Hepatocyte (in vitro differentiated cells): ENCODE measurements at regions not wholly inside any gene's neighbourhood (a gene's known extent, or its start where the extent isn't known, plus 50 kb on each side); places are given as distances from the start of the nearest gene placed in this dataset.

Experiments
- DNase-seq: peaks from one replicate; pipeline ENCODE4 v3.0.0-alpha.2; 2016; ENCODE audit warnings: low spot score
- H2AFZ ChIP-seq: fragments of 200-600 bp; sonication (generic); 2 replicates; pipeline ENCODE4 v1.6.0; 2016; ENCODE audit warnings: antibody characterized with exemption, mild to moderate bottlenecking
- H3K27ac ChIP-seq: fragments of 200-600 bp; sonication (generic); 2 replicates; pipeline ENCODE4 v1.5.1; 2016; ENCODE audit warnings: mild to moderate bottlenecking
- H3K27me3 ChIP-seq: fragments of 200-600 bp; sonication (generic); 2 replicates; pipeline ENCODE4 v1.6.1; 2016
- H3K36me3 ChIP-seq: fragments of 200-600 bp; sonication (generic); replicated peaks from 2 replicates; pipeline ENCODE4 v1.5.1; 2016; ENCODE audit warnings: low read depth; ENCODE audit not compliant: insufficient read depth
- H3K4me1 ChIP-seq: fragments of 200-600 bp; sonication (generic); 2 replicates; pipeline ENCODE4 v1.5.1; 2016; ENCODE audit warnings: mild to moderate bottlenecking, moderate library complexity; ENCODE audit not compliant: insufficient read depth
- H3K4me2 ChIP-seq: fragments of 200-600 bp; sonication (generic); 2 replicates; pipeline ENCODE4 v1.6.0; 2016
- H3K4me3 ChIP-seq: fragments of 200-600 bp; sonication (generic); 2 replicates; pipeline ENCODE4 v1.5.1; 2016; ENCODE audit warnings: mild to moderate bottlenecking
- H3K79me2 ChIP-seq: fragments of 200-600 bp; sonication (generic); 2 replicates; pipeline ENCODE4 v1.6.0; 2017; ENCODE audit warnings: mild to moderate bottlenecking
- H3K9me2 ChIP-seq: fragments of 200-600 bp; sonication (generic); replicated peaks from 2 replicates; pipeline ENCODE4 v1.6.0; 2017; ENCODE audit warnings: mild to moderate bottlenecking; ENCODE audit not compliant: insufficient read depth
- H3K9me3 ChIP-seq: fragments of 200-600 bp; sonication (generic); 2 replicates; pipeline ENCODE4 v1.5.1; 2016; ENCODE audit warnings: low read depth, mild to moderate bottlenecking
- H4K20me1 ChIP-seq: fragments of 200-600 bp; sonication (generic); 2 replicates; pipeline ENCODE4 v1.6.0; 2016; ENCODE audit warnings: mild to moderate bottlenecking; ENCODE audit not compliant: insufficient read depth, poor library complexity, severe bottlenecking
- EZH2 ChIP-seq: fragments of 200-600 bp; sonication (generic); IDR thresholded peaks from 2 replicates; pipeline ENCODE4 v1.6.1; 2016; ENCODE audit warnings: antibody characterized with exemption, mild to moderate bottlenecking, borderline replicate concordance
- EZH2phosphoT487 ChIP-seq: fragments of 200-600 bp; sonication (generic); IDR thresholded peaks from one replicate; pipeline ENCODE4 v1.6.1; 2018; ENCODE audit warnings: antibody characterized with exemption, mild to moderate bottlenecking, low read depth, moderate library complexity; ENCODE audit not compliant: unreplicated experiment, severe bottlenecking
- WGBS: methylation state at CpG from one replicate; pipeline ENCODE4 v1.1.6; 2016; ENCODE audit warnings: low lambda C conversion rate; ENCODE audit errors: missing lambda C conversion rate; 5-methylcytosine and 5-hydroxymethylcytosine counted together
- TF ChIP-seq, protein P1 (sequence below): fragments of 200-600 bp; sonication (generic); IDR thresholded peaks from 2 replicates; pipeline ENCODE4 v1.5.1; 2016; ENCODE audit warnings: antibody characterized with exemption, mild to moderate bottlenecking; ENCODE audit not compliant: poor library complexity

DNA sequence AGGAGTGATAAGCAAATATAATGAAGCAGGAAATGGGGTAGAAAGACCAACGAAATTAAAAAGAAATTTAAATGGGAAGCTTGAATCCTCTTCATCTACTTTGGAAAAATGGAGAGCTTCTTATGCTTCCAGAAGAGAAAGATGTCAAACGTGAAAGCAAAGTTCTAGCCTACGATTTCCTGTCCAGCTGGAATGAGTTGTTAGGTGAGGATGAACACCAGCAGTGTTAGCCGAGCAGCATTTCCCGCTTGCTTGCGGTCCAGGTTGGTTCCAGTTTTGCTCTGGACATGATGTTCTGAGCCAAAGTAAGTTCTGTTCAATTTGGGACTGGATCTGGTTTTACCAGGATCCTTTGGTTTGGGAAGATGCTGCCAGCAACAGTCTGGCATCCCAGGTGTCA, 78.9 kb downstream of the DACT1 start:
- no peaks in the 10 kb centered on the region for H3K79me2 ChIP-seq
- H3K27me3 ChIP-seq, result no peaks in the 10 kb centered on the region
- H3K9me3 ChIP-seq, result no peaks in the 10 kb centered on the region
- H3K4me2 ChIP-seq, result no peak overlapping the region
- no peak for DNase-seq
- peaks cover 4% of the 10 kb centered on the region for H3K4me1 ChIP-seq
- no peak overlapping the region for H3K27ac ChIP-seq
- H4K20me1 ChIP-seq, result no peaks in the 10 kb centered on the region
- no peak overlapping the region for H2AFZ ChIP-seq
- H3K4me3 ChIP-seq, result no peak overlapping the region
- H3K9me2 ChIP-seq, result no peaks in the 10 kb centered on the region
- 66% methylated on average over 6 of the region's 6 CpGs for WGBS
- TF ChIP-seq, protein P1, sequence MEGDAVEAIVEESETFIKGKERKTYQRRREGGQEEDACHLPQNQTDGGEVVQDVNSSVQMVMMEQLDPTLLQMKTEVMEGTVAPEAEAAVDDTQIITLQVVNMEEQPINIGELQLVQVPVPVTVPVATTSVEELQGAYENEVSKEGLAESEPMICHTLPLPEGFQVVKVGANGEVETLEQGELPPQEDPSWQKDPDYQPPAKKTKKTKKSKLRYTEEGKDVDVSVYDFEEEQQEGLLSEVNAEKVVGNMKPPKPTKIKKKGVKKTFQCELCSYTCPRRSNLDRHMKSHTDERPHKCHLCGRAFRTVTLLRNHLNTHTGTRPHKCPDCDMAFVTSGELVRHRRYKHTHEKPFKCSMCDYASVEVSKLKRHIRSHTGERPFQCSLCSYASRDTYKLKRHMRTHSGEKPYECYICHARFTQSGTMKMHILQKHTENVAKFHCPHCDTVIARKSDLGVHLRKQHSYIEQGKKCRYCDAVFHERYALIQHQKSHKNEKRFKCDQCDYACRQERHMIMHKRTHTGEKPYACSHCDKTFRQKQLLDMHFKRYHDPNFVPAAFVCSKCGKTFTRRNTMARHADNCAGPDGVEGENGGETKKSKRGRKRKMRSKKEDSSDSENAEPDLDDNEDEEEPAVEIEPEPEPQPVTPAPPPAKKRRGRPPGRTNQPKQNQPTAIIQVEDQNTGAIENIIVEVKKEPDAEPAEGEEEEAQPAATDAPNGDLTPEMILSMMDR, result no peak
- no peak for TF ChIP-seq EZH2phosphoT487
- TF ChIP-seq EZH2, result no peak
- H3K36me3 ChIP-seq, result no peaks in the 10 kb centered on the region

DNA sequence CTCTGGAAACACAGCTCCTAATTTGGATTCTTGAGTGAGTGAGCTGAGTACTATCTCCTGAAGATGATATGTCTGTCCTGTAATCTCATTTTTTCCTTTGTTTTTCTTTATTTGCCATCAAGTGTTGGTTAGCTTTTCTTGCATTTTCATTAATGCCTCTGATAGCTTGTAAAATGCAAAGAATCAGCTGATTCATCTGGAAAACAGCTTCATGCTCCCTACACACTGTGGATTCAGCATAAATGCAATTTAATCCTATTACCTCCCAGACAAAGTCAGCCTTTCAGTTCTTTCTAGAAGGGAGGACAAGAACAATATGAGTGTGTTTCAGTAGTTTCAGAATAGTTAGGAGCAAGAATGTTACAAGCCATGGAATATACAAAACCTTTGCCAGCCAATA, 79.4 kb downstream of the DACT1 start:
- no peak overlapping the region for H2AFZ ChIP-seq
- H3K9me2 ChIP-seq, result no peaks in the 10 kb centered on the region
- TF ChIP-seq, protein P1, result no peak
- TF ChIP-seq EZH2phosphoT487, result no peak
- no peak for TF ChIP-seq EZH2
- no peaks in the 10 kb centered on the region for H4K20me1 ChIP-seq
- DNase-seq, result no peak
- H3K27ac ChIP-seq, result no peak overlapping the region
- H3K4me1 ChIP-seq, result peaks cover 4% of the 10 kb centered on the region
- no peak overlapping the region for H3K4me2 ChIP-seq
- no peaks in the 10 kb centered on the region for H3K79me2 ChIP-seq
- H3K9me3 ChIP-seq, result no peaks in the 10 kb centered on the region
- no peak overlapping the region for H3K4me3 ChIP-seq
- H3K27me3 ChIP-seq, result no peaks in the 10 kb centered on the region
- no peaks in the 10 kb centered on the region for H3K36me3 ChIP-seq

DNA sequence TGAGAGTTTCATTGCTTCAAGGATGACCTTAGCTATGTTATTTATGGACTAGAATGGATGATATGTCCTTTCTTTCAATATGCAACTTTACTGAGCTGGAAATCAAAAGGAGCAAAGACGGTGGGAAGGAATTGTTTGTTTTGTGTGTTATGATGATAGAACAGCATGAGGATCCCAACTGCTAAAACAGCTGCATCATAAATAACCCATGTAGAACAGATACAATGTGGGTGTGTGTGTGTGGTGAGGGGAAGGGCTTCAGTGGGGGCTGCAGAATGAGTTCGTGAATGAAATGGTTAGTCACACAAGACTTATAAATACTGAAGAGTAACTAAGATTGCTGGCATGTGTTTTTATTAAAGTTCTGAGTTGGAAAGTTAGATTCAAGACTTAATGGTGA, 80.1 kb downstream of the DACT1 start:
- no peaks in the 10 kb centered on the region for H3K79me2 ChIP-seq
- TF ChIP-seq, protein P1, result no peak
- TF ChIP-seq EZH2phosphoT487 (no peak), EZH2 (no peak)
- H3K4me2 ChIP-seq, result no peak overlapping the region
- H3K27ac ChIP-seq, result no peak overlapping the region
- no peaks in the 10 kb centered on the region for H3K9me3 ChIP-seq
- DNase-seq, result no peak
- no peak overlapping the region for H3K4me3 ChIP-seq
- WGBS, result 41% methylated on average over 2 of the region's 2 CpGs
- H3K27me3 ChIP-seq, result no peaks in the 10 kb centered on the region
- H3K4me1 ChIP-seq, result peaks cover 4% of the 10 kb centered on the region
- H2AFZ ChIP-seq, result no peak overlapping the region
- no peaks in the 10 kb centered on the region for H4K20me1 ChIP-seq
- no peaks in the 10 kb centered on the region for H3K9me2 ChIP-seq
- H3K36me3 ChIP-seq, result no peaks in the 10 kb centered on the region
